GM23338 (cell line): ENCODE measurements at regions not wholly inside any gene's neighbourhood (a gene's known extent, or its start where the extent isn't known, plus 50 kb on each side); places are given as distances from the start of the nearest gene placed in this dataset.

Experiments
- ATAC-seq: fragments of 200-7000 bp; cut with Tn5 transposase; 3 replicates; pipeline ENCODE4 v1.9.1; 2020
- DNase-seq: peaks from one replicate; pipeline ENCODE4 v3.0.0-alpha.2; 2015; ENCODE audit warnings: low spot score
- H2AFZ ChIP-seq: fragments of 200-600 bp; sonication (generic); 2 replicates; pipeline ENCODE4 v1.8.0; 2016; ENCODE audit warnings: antibody characterized with exemption, mild to moderate bottlenecking, moderate library complexity
- H3F3A ChIP-seq: fragments of 200-600 bp; sonication (generic); replicated peaks from 2 replicates; pipeline ENCODE4 v1.8.0; 2017; ENCODE audit warnings: antibody characterized with exemption, mixed run types, low read depth
- H3K27ac ChIP-seq: fragments of 200-600 bp; sonication (generic); 2 replicates; pipeline ENCODE4 v1.6.1; 2016; ENCODE audit warnings: low read depth
- H3K27me3 ChIP-seq: fragments of 200-600 bp; sonication (generic); 2 replicates; pipeline ENCODE4 v1.8.0; 2016; ENCODE audit warnings: mild to moderate bottlenecking, mixed run types, moderate library complexity; ENCODE audit not compliant: insufficient read depth
- H3K36me3 ChIP-seq: fragments of 200-600 bp; sonication (generic); 2 replicates; pipeline ENCODE4 v1.8.0; 2016; ENCODE audit warnings: mild to moderate bottlenecking; ENCODE audit not compliant: insufficient read depth
- H3K4me1 ChIP-seq: fragments of 200-600 bp; sonication (generic); 2 replicates; pipeline ENCODE4 v1.8.0; 2016; ENCODE audit warnings: mild to moderate bottlenecking, moderate library complexity; ENCODE audit not compliant: insufficient read depth
- H3K4me2 ChIP-seq: fragments of 200-600 bp; sonication (generic); 2 replicates; pipeline ENCODE4 v1.7.1; 2017; ENCODE audit warnings: mixed run types
- H3K4me3 ChIP-seq: fragments of 200-600 bp; sonication (generic); 2 replicates; pipeline ENCODE4 v1.6.1; 2016; ENCODE audit warnings: mixed run types
- H3K79me2 ChIP-seq: fragments of 200-600 bp; sonication (generic); replicated peaks from 2 replicates; pipeline ENCODE4 v1.8.0; 2017; ENCODE audit warnings: mild to moderate bottlenecking; ENCODE audit not compliant: insufficient read depth
- H3K9me2 ChIP-seq: fragments of 200-600 bp; sonication (generic); 2 replicates; pipeline ENCODE4 v1.8.0; 2017; ENCODE audit not compliant: insufficient read depth
- H4K20me1 ChIP-seq: fragments of 200-600 bp; sonication (generic); replicated peaks from 2 replicates; pipeline ENCODE4 v1.8.0; 2017; ENCODE audit warnings: mild to moderate bottlenecking; ENCODE audit not compliant: insufficient read depth
- H3K27ac Mint-ChIP-seq: 2 replicates; pipeline ENCODE4 v1.8.0; 2020; ENCODE audit warnings: inconsistent platforms, mild to moderate bottlenecking, moderate library complexity, mixed read lengths
- H3K27me3 Mint-ChIP-seq: 3 replicates; pipeline ENCODE4 v1.8.0; 2022; ENCODE audit warnings: low read depth, mild to moderate bottlenecking, moderate library complexity, mixed read lengths, inconsistent platforms; ENCODE audit not compliant: insufficient read depth, poor library complexity
- H3K36me3 Mint-ChIP-seq: 3 replicates; pipeline ENCODE4 v1.8.0; 2021; ENCODE audit warnings: low read depth, mild to moderate bottlenecking, inconsistent platforms, moderate library complexity, mixed read lengths
- H3K4me1 Mint-ChIP-seq: 3 replicates; pipeline ENCODE4 v1.8.0; 2020; ENCODE audit warnings: mild to moderate bottlenecking, inconsistent platforms, mixed read lengths
- H3K4me3 Mint-ChIP-seq: 3 replicates; pipeline ENCODE4 v1.8.0; 2021; ENCODE audit warnings: moderate library complexity, mild to moderate bottlenecking, inconsistent platforms, mixed read lengths
- H3K9me3 Mint-ChIP-seq: 3 replicates; pipeline ENCODE4 v1.8.0; 2020; ENCODE audit warnings: moderate library complexity, mild to moderate bottlenecking, inconsistent platforms, mixed read lengths
- CREB1 ChIP-seq: fragments of 250-450 bp; sonication (Bioruptor Pico); IDR thresholded peaks from 2 replicates; pipeline ENCODE4 v1.5.0; 2020; ENCODE audit warnings: low read depth, mild to moderate bottlenecking, moderate library complexity
- EZH2 ChIP-seq: fragments of 200-600 bp; sonication (generic); IDR thresholded peaks from one replicate; pipeline ENCODE4 v1.8.0; 2017; ENCODE audit warnings: antibody characterized with exemption, mild to moderate bottlenecking, low read depth; ENCODE audit not compliant: unreplicated experiment
- EZH2phosphoT487 ChIP-seq: fragments of 200-600 bp; sonication (generic); IDR thresholded peaks from one replicate; pipeline ENCODE4 v1.8.1; 2018; ENCODE audit warnings: antibody characterized with exemption; ENCODE audit not compliant: unreplicated experiment
- JUNB ChIP-seq: IDR thresholded peaks from one replicate; pipeline ENCODE4 v1.6.1; 2016; ENCODE audit warnings: antibody characterized with exemption; ENCODE audit not compliant: unreplicated experiment
- NANOG ChIP-seq: IDR thresholded peaks from 2 replicates; pipeline ENCODE4 v1.6.1; 2016; ENCODE audit warnings: antibody characterized with exemption, borderline replicate concordance
- POLR2AphosphoS5 ChIP-seq: IDR thresholded peaks from 2 replicates; pipeline ENCODE4 v1.6.1; 2016; ENCODE audit warnings: antibody characterized with exemption, low read depth
- STAT1 ChIP-seq: IDR thresholded peaks from one replicate; pipeline ENCODE4 v1.6.1; 2016; ENCODE audit warnings: antibody characterized with exemption; ENCODE audit not compliant: unreplicated experiment
- ZNF114 ChIP-seq: fragments of 250-450 bp; sonication (Bioruptor Pico); IDR thresholded peaks from 2 replicates; pipeline ENCODE4 v1.5.0; 2020; ENCODE audit warnings: mild to moderate bottlenecking, moderate library complexity
- ZNF331 ChIP-seq: fragments of 250-450 bp; sonication (Bioruptor Pico); IDR thresholded peaks from 2 replicates; pipeline ENCODE4 v1.5.0; 2020; ENCODE audit warnings: low read depth, mild to moderate bottlenecking, moderate library complexity
- TF ChIP-seq, protein P1 (sequence below): IDR thresholded peaks from 2 replicates; pipeline ENCODE4 v1.6.1; 2016; ENCODE audit warnings: antibody characterized with exemption
- TF ChIP-seq, protein P2 (sequence below): IDR thresholded peaks from one replicate; pipeline ENCODE4 v1.6.1; 2018; ENCODE audit warnings: antibody characterized with exemption; ENCODE audit not compliant: unreplicated experiment
- TF ChIP-seq, protein P3 (sequence below), 2 experiments: fragments of 200-600 bp in 1 of 2; sonication (generic) in 1 of 2; conservative IDR thresholded peaks; 2 replicates each; pipeline versions ENCODE4 v1.5.1 to v1.6.1; 2016 to 2017; ENCODE audit warnings: antibody characterized with exemption in 2 of 2, low read depth in 2 of 2, mild to moderate bottlenecking in 2 of 2, moderate library complexity in 1 of 2

DNA sequence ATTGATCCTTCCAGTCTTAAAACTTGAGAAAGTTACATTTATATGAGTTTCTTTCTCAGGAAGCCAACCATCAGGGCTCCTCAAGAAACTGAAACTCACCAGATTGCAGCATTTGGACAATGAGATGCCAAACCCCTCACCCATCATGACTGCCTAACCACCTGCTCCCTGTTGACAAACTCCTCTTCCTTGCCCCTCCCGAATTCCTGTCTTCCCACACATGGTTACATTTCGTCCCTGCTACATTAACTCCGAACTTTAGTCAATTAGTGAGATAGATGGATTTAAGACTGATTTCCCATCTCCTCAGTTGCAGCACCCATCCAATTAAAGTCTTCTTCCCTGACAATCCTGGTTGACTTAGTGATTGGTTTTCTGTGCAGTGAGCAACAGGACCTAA lies 118.7 kb downstream of the ZNF330 start:
- Histone ChIP-seq H3K9me2 (no peaks in the 10 kb centered on the region), H4K20me1 (no peaks in the 10 kb centered on the region)

DNA sequence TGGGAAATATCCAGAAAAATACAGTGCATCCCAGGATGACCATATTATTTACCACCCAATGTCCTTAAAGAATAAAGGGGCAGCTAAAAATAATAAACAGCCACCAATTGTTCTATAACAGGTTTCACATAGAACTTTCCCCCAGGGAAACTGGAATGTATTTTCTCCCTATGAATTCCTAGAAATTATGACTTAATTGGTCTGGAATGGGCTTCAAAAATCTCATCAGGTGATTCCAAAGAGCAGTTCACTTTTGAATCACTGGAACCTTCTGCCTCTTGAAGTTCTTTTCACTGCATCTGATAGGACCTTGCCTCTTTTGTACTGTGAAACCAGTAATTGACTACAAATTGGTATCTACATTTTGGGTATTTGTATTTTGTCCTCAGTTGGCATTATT lies 119.3 kb downstream of the ZNF330 start:
- H3K9me2 ChIP-seq: no peaks in the 10 kb centered on the region
- H3K27me3 Mint-ChIP-seq: no peaks in the 10 kb centered on the region
- no peaks in the 10 kb centered on the region for H3K79me2 ChIP-seq
- H3K4me3 ChIP-seq: no peak overlapping the region
- no peak overlapping the region for H3K4me2 ChIP-seq
- no peaks in the 10 kb centered on the region for H3K27me3 ChIP-seq
- H3K36me3 Mint-ChIP-seq: no peaks in the 10 kb centered on the region
- no peak overlapping the region for H3K27ac Mint-ChIP-seq
- H3K9me3 Mint-ChIP-seq: no peaks in the 10 kb centered on the region
- H3K36me3 ChIP-seq: no peaks in the 10 kb centered on the region
- ATAC-seq (no peak), DNase-seq (no peak)
- peaks cover 4% of the 10 kb centered on the region; the same call in 2 of the 3 replicates for H3K4me1 Mint-ChIP-seq
- no peak overlapping the region for H2AFZ ChIP-seq
- no peak overlapping the region for H3K27ac ChIP-seq
- no peaks in the 10 kb centered on the region for H3K4me1 ChIP-seq
- TF ChIP-seq ZNF114 (no peak), ZNF331 (no peak)
- no peak overlapping the region for H3K4me3 Mint-ChIP-seq
- H4K20me1 ChIP-seq: no peaks in the 10 kb centered on the region
- no peaks in the 10 kb centered on the region for H3F3A ChIP-seq

More for the DNA sequence above, 118.7 kb downstream of the ZNF330 start:
- Histone ChIP-seq H3K79me2 (no peaks in the 10 kb centered on the region), H3K4me2 (no peak overlapping the region), H3K27ac (no peak overlapping the region), H3K4me3 (no peak overlapping the region), H3K36me3 (no peaks in the 10 kb centered on the region), H3K27me3 (no peaks in the 10 kb centered on the region), H3F3A (no peaks in the 10 kb centered on the region), H2AFZ (no peak overlapping the region), H3K4me1 (no peaks in the 10 kb centered on the region)
- Mint-ChIP-seq H3K27ac (no peak overlapping the region), H3K9me3 (no peaks in the 10 kb centered on the region), H3K27me3 (no peaks in the 10 kb centered on the region), H3K4me3 (no peak overlapping the region), H3K4me1 (peaks cover 4% of the 10 kb centered on the region; the same call in 2 of the 3 replicates), H3K36me3 (no peaks in the 10 kb centered on the region)
- TF ChIP-seq, protein P1, sequence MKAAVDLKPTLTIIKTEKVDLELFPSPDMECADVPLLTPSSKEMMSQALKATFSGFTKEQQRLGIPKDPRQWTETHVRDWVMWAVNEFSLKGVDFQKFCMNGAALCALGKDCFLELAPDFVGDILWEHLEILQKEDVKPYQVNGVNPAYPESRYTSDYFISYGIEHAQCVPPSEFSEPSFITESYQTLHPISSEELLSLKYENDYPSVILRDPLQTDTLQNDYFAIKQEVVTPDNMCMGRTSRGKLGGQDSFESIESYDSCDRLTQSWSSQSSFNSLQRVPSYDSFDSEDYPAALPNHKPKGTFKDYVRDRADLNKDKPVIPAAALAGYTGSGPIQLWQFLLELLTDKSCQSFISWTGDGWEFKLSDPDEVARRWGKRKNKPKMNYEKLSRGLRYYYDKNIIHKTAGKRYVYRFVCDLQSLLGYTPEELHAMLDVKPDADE: no peak
- no peak for TF ChIP-seq ZNF114
- TF ChIP-seq ZNF331: no peak
- ATAC-seq: no peak
- DNase-seq: no peak

DNA sequence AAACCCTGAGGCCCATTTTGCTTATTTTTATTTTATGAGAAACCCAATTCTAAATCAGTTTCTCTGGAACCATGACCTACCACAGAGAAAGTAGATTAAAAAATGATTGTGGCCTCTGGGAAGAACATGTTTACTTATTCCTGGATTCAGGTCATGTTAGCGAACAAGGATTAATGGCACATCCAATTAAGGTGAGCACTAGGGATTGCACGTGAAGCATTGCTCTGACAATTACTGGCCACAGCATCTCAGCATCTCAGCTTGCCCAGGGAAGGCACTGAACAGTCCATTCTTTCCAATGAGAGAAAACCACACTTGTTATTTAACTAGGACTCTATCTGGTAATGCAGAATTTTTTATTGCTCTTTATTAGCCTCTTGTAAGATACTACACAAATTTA lies 119.8 kb downstream of the ZNF330 start:
- H3K27me3 ChIP-seq: no peaks in the 10 kb centered on the region
- H3F3A ChIP-seq: no peaks in the 10 kb centered on the region
- H4K20me1 ChIP-seq: no peaks in the 10 kb centered on the region
- H3K36me3 ChIP-seq: no peaks in the 10 kb centered on the region
- no peaks in the 10 kb centered on the region for H3K4me1 ChIP-seq
- no peak for ATAC-seq
- H3K4me2 ChIP-seq: no peak overlapping the region
- no peaks in the 10 kb centered on the region for H3K9me2 ChIP-seq
- no peak overlapping the region for H3K27ac Mint-ChIP-seq
- H3K27me3 Mint-ChIP-seq: no peaks in the 10 kb centered on the region
- no peak overlapping the region for H3K4me3 Mint-ChIP-seq
- no peak for DNase-seq
- no peaks in the 10 kb centered on the region for H3K79me2 ChIP-seq
- H2AFZ ChIP-seq: no peak overlapping the region
- no peak overlapping the region for H3K4me3 ChIP-seq
- H3K4me1 Mint-ChIP-seq: peaks cover 4% of the 10 kb centered on the region; the same call in 2 of the 3 replicates
- H3K9me3 Mint-ChIP-seq: no peaks in the 10 kb centered on the region
- no peaks in the 10 kb centered on the region for H3K36me3 Mint-ChIP-seq
- H3K27ac ChIP-seq: no peak overlapping the region
- TF ChIP-seq, protein P2, sequence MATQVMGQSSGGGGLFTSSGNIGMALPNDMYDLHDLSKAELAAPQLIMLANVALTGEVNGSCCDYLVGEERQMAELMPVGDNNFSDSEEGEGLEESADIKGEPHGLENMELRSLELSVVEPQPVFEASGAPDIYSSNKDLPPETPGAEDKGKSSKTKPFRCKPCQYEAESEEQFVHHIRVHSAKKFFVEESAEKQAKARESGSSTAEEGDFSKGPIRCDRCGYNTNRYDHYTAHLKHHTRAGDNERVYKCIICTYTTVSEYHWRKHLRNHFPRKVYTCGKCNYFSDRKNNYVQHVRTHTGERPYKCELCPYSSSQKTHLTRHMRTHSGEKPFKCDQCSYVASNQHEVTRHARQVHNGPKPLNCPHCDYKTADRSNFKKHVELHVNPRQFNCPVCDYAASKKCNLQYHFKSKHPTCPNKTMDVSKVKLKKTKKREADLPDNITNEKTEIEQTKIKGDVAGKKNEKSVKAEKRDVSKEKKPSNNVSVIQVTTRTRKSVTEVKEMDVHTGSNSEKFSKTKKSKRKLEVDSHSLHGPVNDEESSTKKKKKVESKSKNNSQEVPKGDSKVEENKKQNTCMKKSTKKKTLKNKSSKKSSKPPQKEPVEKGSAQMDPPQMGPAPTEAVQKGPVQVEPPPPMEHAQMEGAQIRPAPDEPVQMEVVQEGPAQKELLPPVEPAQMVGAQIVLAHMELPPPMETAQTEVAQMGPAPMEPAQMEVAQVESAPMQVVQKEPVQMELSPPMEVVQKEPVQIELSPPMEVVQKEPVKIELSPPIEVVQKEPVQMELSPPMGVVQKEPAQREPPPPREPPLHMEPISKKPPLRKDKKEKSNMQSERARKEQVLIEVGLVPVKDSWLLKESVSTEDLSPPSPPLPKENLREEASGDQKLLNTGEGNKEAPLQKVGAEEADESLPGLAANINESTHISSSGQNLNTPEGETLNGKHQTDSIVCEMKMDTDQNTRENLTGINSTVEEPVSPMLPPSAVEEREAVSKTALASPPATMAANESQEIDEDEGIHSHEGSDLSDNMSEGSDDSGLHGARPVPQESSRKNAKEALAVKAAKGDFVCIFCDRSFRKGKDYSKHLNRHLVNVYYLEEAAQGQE: no peak
- no peak for TF ChIP-seq JUNB
- TF ChIP-seq EZH2phosphoT487: no peak
- no peak for TF ChIP-seq CREB1 (CRISPR knock-in tag)
- TF ChIP-seq, protein P1: no peak
- no peak for TF ChIP-seq STAT1
- no peak for TF ChIP-seq NANOG
- no peak for TF ChIP-seq POLR2AphosphoS5
- no peak for TF ChIP-seq EZH2
- TF ChIP-seq ZNF114: no peak
- TF ChIP-seq, protein P3, sequence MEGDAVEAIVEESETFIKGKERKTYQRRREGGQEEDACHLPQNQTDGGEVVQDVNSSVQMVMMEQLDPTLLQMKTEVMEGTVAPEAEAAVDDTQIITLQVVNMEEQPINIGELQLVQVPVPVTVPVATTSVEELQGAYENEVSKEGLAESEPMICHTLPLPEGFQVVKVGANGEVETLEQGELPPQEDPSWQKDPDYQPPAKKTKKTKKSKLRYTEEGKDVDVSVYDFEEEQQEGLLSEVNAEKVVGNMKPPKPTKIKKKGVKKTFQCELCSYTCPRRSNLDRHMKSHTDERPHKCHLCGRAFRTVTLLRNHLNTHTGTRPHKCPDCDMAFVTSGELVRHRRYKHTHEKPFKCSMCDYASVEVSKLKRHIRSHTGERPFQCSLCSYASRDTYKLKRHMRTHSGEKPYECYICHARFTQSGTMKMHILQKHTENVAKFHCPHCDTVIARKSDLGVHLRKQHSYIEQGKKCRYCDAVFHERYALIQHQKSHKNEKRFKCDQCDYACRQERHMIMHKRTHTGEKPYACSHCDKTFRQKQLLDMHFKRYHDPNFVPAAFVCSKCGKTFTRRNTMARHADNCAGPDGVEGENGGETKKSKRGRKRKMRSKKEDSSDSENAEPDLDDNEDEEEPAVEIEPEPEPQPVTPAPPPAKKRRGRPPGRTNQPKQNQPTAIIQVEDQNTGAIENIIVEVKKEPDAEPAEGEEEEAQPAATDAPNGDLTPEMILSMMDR (conservative IDR thresholded peaks at IDR 0.05; ENCODE audit: low read depth in 2 of 2): no peak
